ENCODE measurements at regions not wholly inside any gene's neighbourhood (a gene's known extent, or its start where the extent isn't known, plus 50 kb on each side); places are given as distances from the start of the nearest gene placed in this dataset.
"Not testable (repeated sequence)": the region's sequence is repeated elsewhere in the genome, so short reads cannot be mapped to it uniquely, and the experiment has no call there.

- Histone ChIP-seq H3K36me3 (no peaks in the 10 kb centered on the region), H3K27ac (no peak overlapping the region), H3K4me3 (no peak overlapping the region), H3K27me3 (no peaks in the 10 kb centered on the region), H3K9me3 (no peaks in the 10 kb centered on the region), H3K4me1 (no peaks in the 10 kb centered on the region)
- TF ChIP-seq POLR2AphosphoS5 (IDR thresholded peaks at IDR 0.05): no peak
- no peak for TF ChIP-seq EP300 (IDR thresholded peaks at IDR 0.05)
- TF ChIP-seq POLR2A (IDR thresholded peaks at IDR 0.05): no peak
- TF ChIP-seq CTCF (IDR thresholded peaks at IDR 0.05): no peak
- no peak for ATAC-seq
These were observed 221.3 kb upstream of the CRIM1 start for GRCh38 chr2:36134281-36134680.

GRCh38 chr2:36128359-36128758, 227.2 kb upstream of the CRIM1 start:
- 83 to 100% methylated on average over 1 to 2 of the region's 2 CpGs for WGBS, 2 donors (ENCODE audit: low coverage in 1 of 2)

GRCh38 chr2:36125702-36126101, 229.9 kb upstream of the CRIM1 start:
- 67 to 80% methylated on average over 7 of the region's 7 CpGs for WGBS, 2 donors (ENCODE audit: low coverage in 1 of 2)
- H3K9me3 ChIP-seq: peaks cover 0 to 6% (median 0%) of the 10 kb centered on the region in 3 donors
- no peaks in the 10 kb centered on the region for H3K27me3 ChIP-seq
- H3K4me3 ChIP-seq: no peak overlapping the region
- H3K36me3 ChIP-seq: no peaks in the 10 kb centered on the region
- no peak for TF ChIP-seq EP300 (IDR thresholded peaks at IDR 0.05)
- no peak for TF ChIP-seq CTCF (IDR thresholded peaks at IDR 0.05)
- no peak for TF ChIP-seq POLR2AphosphoS5 (IDR thresholded peaks at IDR 0.05)
- TF ChIP-seq POLR2A (IDR thresholded peaks at IDR 0.05): no peak
- H3K27ac ChIP-seq: no peak overlapping the region
- H3K4me1 ChIP-seq: no peaks in the 10 kb centered on the region
- no peak for ATAC-seq

More at GRCh38 chr2:36128359-36128758, 227.2 kb upstream of the CRIM1 start:
- Histone ChIP-seq H3K4me1 (no peaks in the 10 kb centered on the region), H3K9me3 (no peaks in the 10 kb centered on the region), H3K27ac (no peak overlapping the region), H3K27me3 (no peaks in the 10 kb centered on the region), H3K4me3 (no peak overlapping the region), H3K36me3 (no peaks in the 10 kb centered on the region)
- no peak for TF ChIP-seq POLR2AphosphoS5 (IDR thresholded peaks at IDR 0.05)
- no peak for TF ChIP-seq CTCF (IDR thresholded peaks at IDR 0.05)
- no peak for TF ChIP-seq POLR2A (IDR thresholded peaks at IDR 0.05)
- no peak for TF ChIP-seq EP300 (IDR thresholded peaks at IDR 0.05)
- ATAC-seq: no peak

- Histone ChIP-seq H3K4me1 (no peaks in the 10 kb centered on the region), H3K27me3 (no peaks in the 10 kb centered on the region), H3K9me3 (peaks cover 0 to 13% (median 0%) of the 10 kb centered on the region in 3 donors), H3K27ac (no peak overlapping the region), H3K4me3 (no peak overlapping the region), H3K36me3 (no peaks in the 10 kb centered on the region)
- no peak for ATAC-seq
- TF ChIP-seq POLR2AphosphoS5 (IDR thresholded peaks at IDR 0.05): no peak
- TF ChIP-seq EP300 (IDR thresholded peaks at IDR 0.05): no peak
- no peak for TF ChIP-seq POLR2A (IDR thresholded peaks at IDR 0.05)
- no peak for TF ChIP-seq CTCF (IDR thresholded peaks at IDR 0.05)
- WGBS, 2 donors (ENCODE audit: low coverage in 1 of 2): 66 to 81% methylated on average over 2 of the region's 2 CpGs
These were observed 231.6 kb upstream of the CRIM1 start for GRCh38 chr2:36123995-36124394.

GRCh38 chr2:36097022-36097421, 258.6 kb upstream of the CRIM1 start:
- 62 to 100% methylated on average over 2 of the region's 3 CpGs for WGBS, 2 donors (ENCODE audit: low coverage in 1 of 2)
- H3K4me3 ChIP-seq: no peak overlapping the region
- H3K4me1 ChIP-seq: no peaks in the 10 kb centered on the region
- no peak for ATAC-seq
- H3K36me3 ChIP-seq: no peaks in the 10 kb centered on the region
- H3K27me3 ChIP-seq: no peaks in the 10 kb centered on the region
- peaks cover 0 to 29% (median 0%) of the 10 kb centered on the region in 3 donors for H3K9me3 ChIP-seq
- TF ChIP-seq CTCF (IDR thresholded peaks at IDR 0.05): no peak
- TF ChIP-seq EP300 (IDR thresholded peaks at IDR 0.05): no peak
- no peak for TF ChIP-seq POLR2A (IDR thresholded peaks at IDR 0.05)
- no peak for TF ChIP-seq POLR2AphosphoS5 (IDR thresholded peaks at IDR 0.05)
- H3K27ac ChIP-seq: no peak overlapping the region

GRCh38 chr2:36091844-36092741, 263.5 kb upstream of the CRIM1 start:
- not testable (repeated sequence) for H3K27ac ChIP-seq, H3K36me3 ChIP-seq, ATAC-seq, H3K4me1 ChIP-seq, H3K27me3 ChIP-seq, H3K4me3 ChIP-seq
- peaks cover 0 to 33% (median 0%) of the 10 kb centered on the region in 3 donors for H3K9me3 ChIP-seq
- WGBS, 2 donors (ENCODE audit: low coverage in 1 of 2): 100% methylated on average over 3 of the region's 26 CpGs; no CpG with 5 or more reads in 1 of the 2 donors
